ENCODE measurements at regions not wholly inside any gene's neighbourhood (a gene's known extent, or its start where the extent isn't known, plus 50 kb on each side); places are given as distances from the start of the nearest gene placed in this dataset.

DNA sequence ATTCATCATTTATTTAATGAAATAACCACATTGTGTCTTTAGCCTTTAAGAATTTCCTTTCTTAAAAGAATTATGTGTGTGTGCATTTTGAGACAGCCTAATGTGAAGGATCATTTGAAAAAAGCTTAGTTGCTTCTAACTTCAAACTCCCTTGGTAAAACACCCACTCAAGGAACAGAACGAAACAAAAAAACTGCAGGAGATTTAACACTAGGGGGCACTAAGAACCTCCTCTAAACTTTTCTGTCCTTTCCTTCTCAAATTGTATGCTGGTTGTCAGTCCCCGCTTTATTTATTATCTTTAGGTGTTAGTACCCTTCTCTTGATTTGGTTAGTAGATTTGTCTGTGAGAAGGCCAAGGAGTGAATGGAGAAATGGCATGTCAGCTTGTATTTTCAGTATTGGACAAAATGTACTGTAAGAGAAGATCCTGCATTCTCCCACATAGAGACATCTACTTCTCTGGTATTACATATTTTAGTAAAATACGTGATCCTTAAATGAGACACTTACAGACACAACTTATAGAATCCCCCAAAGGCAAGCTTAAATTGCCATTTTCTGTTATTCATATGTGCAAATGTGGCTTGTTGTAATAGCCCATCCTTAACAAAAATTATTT is 229.7 kb downstream of the MRPS30 start:
- no peak overlapping the region for H3K27ac Mint-ChIP-seq
- Histone ChIP-seq H4K20me1 (ENCODE audit: low read depth) (no peaks in the 10 kb centered on the region), H3F3A (ENCODE audit: low read depth) (no peaks in the 10 kb centered on the region), H3K4me1 (no peaks in the 10 kb centered on the region), H3K9me3 (ENCODE audit: low read depth) (no peaks in the 10 kb centered on the region), H3K27ac (no peak overlapping the region), H3K27me3 (no peaks in the 10 kb centered on the region), H2AFZ (replicated peaks) (peak overlapping the region; percentile 9), H3K4me3 (no peak overlapping the region), H3K9ac (no peak overlapping the region), H3K79me2 (ENCODE audit: low read depth) (no peaks in the 10 kb centered on the region), H3K36me3 (no peaks in the 10 kb centered on the region), H3K4me2 (no peak overlapping the region)
- no peaks in the 10 kb centered on the region for H3K36me3 Mint-ChIP-seq
- no peak overlapping the region for H3K4me3 Mint-ChIP-seq
- H3K27me3 Mint-ChIP-seq (ENCODE audit: insufficient read depth, low read depth), result no peaks in the 10 kb centered on the region
- DNase-seq (ENCODE audit: low spot score), result peak; percentile 58
- H3K4me1 Mint-ChIP-seq, result no peaks in the 10 kb centered on the region
- no peaks in the 10 kb centered on the region for H3K9me3 Mint-ChIP-seq
- no peak for TF ChIP-seq EZH2phosphoT487 (IDR thresholded peaks at IDR 0.05)
- TF ChIP-seq, protein P1, sequence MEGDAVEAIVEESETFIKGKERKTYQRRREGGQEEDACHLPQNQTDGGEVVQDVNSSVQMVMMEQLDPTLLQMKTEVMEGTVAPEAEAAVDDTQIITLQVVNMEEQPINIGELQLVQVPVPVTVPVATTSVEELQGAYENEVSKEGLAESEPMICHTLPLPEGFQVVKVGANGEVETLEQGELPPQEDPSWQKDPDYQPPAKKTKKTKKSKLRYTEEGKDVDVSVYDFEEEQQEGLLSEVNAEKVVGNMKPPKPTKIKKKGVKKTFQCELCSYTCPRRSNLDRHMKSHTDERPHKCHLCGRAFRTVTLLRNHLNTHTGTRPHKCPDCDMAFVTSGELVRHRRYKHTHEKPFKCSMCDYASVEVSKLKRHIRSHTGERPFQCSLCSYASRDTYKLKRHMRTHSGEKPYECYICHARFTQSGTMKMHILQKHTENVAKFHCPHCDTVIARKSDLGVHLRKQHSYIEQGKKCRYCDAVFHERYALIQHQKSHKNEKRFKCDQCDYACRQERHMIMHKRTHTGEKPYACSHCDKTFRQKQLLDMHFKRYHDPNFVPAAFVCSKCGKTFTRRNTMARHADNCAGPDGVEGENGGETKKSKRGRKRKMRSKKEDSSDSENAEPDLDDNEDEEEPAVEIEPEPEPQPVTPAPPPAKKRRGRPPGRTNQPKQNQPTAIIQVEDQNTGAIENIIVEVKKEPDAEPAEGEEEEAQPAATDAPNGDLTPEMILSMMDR (IDR thresholded peaks at IDR 0.05), result peak; percentile 76

DNA sequence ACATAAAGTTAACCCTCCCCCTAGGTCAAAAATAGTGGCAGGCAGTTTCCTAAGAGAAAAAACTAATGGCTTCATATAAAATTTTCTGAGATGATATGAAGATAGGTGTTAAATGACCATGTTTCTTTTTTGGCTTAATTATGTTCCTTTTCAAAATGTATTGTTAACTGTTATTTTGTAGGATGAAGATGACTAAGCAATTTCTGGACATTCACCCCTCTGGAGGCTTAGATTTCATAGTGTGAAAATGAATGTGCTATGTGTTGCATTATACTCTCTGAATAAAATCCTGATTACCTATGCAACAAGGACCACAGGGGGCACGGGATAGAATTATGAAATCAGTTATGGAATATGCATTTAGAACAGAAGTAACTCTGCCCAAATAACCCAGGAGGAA is 233.5 kb downstream of the MRPS30 start:
- no peak overlapping the region for H3K27ac Mint-ChIP-seq
- TF ChIP-seq EZH2phosphoT487 (IDR thresholded peaks at IDR 0.05) (no peak), EZH2 (IDR thresholded peaks at IDR 0.05) (no peak)
- TF ChIP-seq, protein P1 (IDR thresholded peaks at IDR 0.05), result no peak
- Histone ChIP-seq H3K4me1 (no peaks in the 10 kb centered on the region), H3F3A (ENCODE audit: low read depth) (no peaks in the 10 kb centered on the region), H3K36me3 (no peaks in the 10 kb centered on the region), H3K4me2 (no peak overlapping the region), H3K9ac (no peak overlapping the region), H2AFZ (replicated peaks) (no peak overlapping the region), H4K20me1 (ENCODE audit: low read depth) (no peaks in the 10 kb centered on the region), H3K27ac (no peak overlapping the region), H3K9me3 (ENCODE audit: low read depth) (no peaks in the 10 kb centered on the region), H3K27me3 (no peaks in the 10 kb centered on the region), H3K4me3 (no peak overlapping the region), H3K79me2 (ENCODE audit: low read depth) (no peaks in the 10 kb centered on the region)
- H3K9me3 Mint-ChIP-seq, result no peaks in the 10 kb centered on the region
- H3K36me3 Mint-ChIP-seq, result no peaks in the 10 kb centered on the region
- DNase-seq (ENCODE audit: low spot score), result no peak
- H3K27me3 Mint-ChIP-seq (ENCODE audit: insufficient read depth, low read depth), result no peaks in the 10 kb centered on the region
- H3K4me3 Mint-ChIP-seq, result no peak overlapping the region
- no peaks in the 10 kb centered on the region for H3K4me1 Mint-ChIP-seq

DNA sequence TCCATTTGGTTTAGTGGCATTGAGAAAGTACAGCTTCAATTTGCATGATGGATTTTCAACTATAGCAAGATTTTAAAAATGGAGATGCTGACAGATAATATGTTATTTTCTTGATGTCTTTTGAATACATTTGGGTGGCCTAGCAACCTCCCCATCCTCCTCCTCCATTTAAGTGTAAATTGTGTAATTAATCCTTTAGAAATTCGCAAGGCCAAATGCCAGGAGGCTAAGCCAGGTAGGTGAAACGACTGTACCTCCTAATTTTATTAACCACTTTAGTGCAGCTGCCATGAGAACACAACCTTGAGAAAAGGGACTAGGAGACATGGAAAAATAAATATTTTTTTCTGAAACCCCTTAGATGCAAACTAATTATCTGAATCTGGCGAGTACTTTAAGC is 248.8 kb downstream of the MRPS30 start:
- Histone ChIP-seq H3K9ac (no peak overlapping the region), H3K4me3 (no peak overlapping the region), H3K27me3 (no peaks in the 10 kb centered on the region), H3K79me2 (ENCODE audit: low read depth) (no peaks in the 10 kb centered on the region), H3K36me3 (no peaks in the 10 kb centered on the region), H3K4me1 (peaks cover 10% of the 10 kb centered on the region), H3F3A (ENCODE audit: low read depth) (no peaks in the 10 kb centered on the region), H4K20me1 (ENCODE audit: low read depth) (no peaks in the 10 kb centered on the region), H2AFZ (replicated peaks) (no peak overlapping the region), H3K4me2 (no peak overlapping the region), H3K9me3 (ENCODE audit: low read depth) (no peaks in the 10 kb centered on the region), H3K27ac (no peak overlapping the region)
- Mint-ChIP-seq H3K9me3 (no peaks in the 10 kb centered on the region), H3K4me3 (no peak overlapping the region), H3K4me1 (peaks cover 10% of the 10 kb centered on the region), H3K27me3 (ENCODE audit: insufficient read depth, low read depth) (no peaks in the 10 kb centered on the region), H3K36me3 (no peaks in the 10 kb centered on the region), H3K27ac (no peak overlapping the region)
- TF ChIP-seq EZH2phosphoT487 (IDR thresholded peaks at IDR 0.05) (no peak), EZH2 (IDR thresholded peaks at IDR 0.05) (no peak)
- TF ChIP-seq, protein P1 (IDR thresholded peaks at IDR 0.05), result no peak
- DNase-seq (ENCODE audit: low spot score), result no peak

Measured in neural progenitor cell (in vitro differentiated cells).